ENCODE measurements at regions not wholly inside any gene's neighbourhood (a gene's known extent, or its start where the extent isn't known, plus 50 kb on each side); places are given as distances from the start of the nearest gene placed in this dataset.

GRCh38 chrX:10079231-10079630 lies 77.5 kb upstream of the CLCN4 start:
- TF ChIP-seq CTCF (IDR thresholded peaks at IDR 0.05) (no peak), ZFX (IDR thresholded peaks at IDR 0.05; ENCODE audit: borderline replicate concordance) (no peak)

All from 22Rv1 (cell line).